Astrocyte of the cerebellum (primary cell): ENCODE measurements at regions not wholly inside any gene's neighbourhood (a gene's known extent, or its start where the extent isn't known, plus 50 kb on each side); places are given as distances from the start of the nearest gene placed in this dataset.
A peak's percentile ranks its signal among the peaks of the same experiment; 100 is the strongest.

Source experiments
- DNase-seq: peaks from one replicate; pipeline ENCODE4 v3.0.0-alpha.2; 2011; ENCODE audit warnings: low read depth
- H3K4me3 ChIP-seq: 2 replicates; pipeline ENCODE4 v1.5.1; 2011; ENCODE audit warnings: mild to moderate bottlenecking, low read depth, low read length, moderate library complexity
- CTCF ChIP-seq: IDR thresholded peaks from 2 replicates; pipeline ENCODE4 v1.5.1; 2012; ENCODE audit warnings: low read length, low read depth, moderate library complexity, mild to moderate bottlenecking; ENCODE audit errors: missing control alignments
- in situ Hi-C: cut with HindIII; loops from 2 replicates; pipeline ENCODE4 v1.10.0; 2017; ENCODE audit warnings: low sequenced_read_pairs

- no peak for TF ChIP-seq CTCF
- no peak overlapping the region for H3K4me3 ChIP-seq
- in situ Hi-C loops: no loop called here
- no peak for DNase-seq
These were observed 670.6 kb upstream of the EPHA7 start for GRCh38 chr6:94089941-94090340.

- DNase-seq: no peak
- TF ChIP-seq CTCF: no peak
- no peak overlapping the region for H3K4me3 ChIP-seq
- in situ Hi-C loops: no loop called here
These were observed 669.5 kb upstream of the EPHA7 start for GRCh38 chr6:94088870-94089269.

- no peak overlapping the region for H3K4me3 ChIP-seq
- no peak for TF ChIP-seq CTCF
- in situ Hi-C loops: no loop called here
- no peak for DNase-seq
These were observed 655.4 kb upstream of the EPHA7 start for GRCh38 chr6:94074764-94075163.

GRCh38 chr6:94071835-94072234 is 652.5 kb upstream of the EPHA7 start:
- DNase-seq: no peak
- H3K4me3 ChIP-seq: no peak overlapping the region
- in situ Hi-C loops: no loop called here
- no peak for TF ChIP-seq CTCF

- no peak overlapping the region for H3K4me3 ChIP-seq
- DNase-seq: no peak
- in situ Hi-C loops: no loop called here
- no peak for TF ChIP-seq CTCF
These were observed 646.5 kb upstream of the EPHA7 start for GRCh38 chr6:94065707-94066337.

- in situ Hi-C loops: no loop called here
- H3K4me3 ChIP-seq: no peak overlapping the region
- TF ChIP-seq CTCF: peak; percentile 51
- DNase-seq: no peak
These were observed 633.4 kb upstream of the EPHA7 start for GRCh38 chr6:94052749-94053148.
